DMS53 treated with DMSO at 0.1 percent for 48 hours (cell line): ENCODE measurements at regions not wholly inside any gene's neighbourhood (a gene's known extent, or its start where the extent isn't known, plus 50 kb on each side); places are given as distances from the start of the nearest gene placed in this dataset.

Experiments used
- DNase-seq: peaks from one replicate; lab custom pipeline; 2025; ENCODE audit not compliant: unreplicated experiment; lab: John Stamatoyannopoulos, UW

DNA sequence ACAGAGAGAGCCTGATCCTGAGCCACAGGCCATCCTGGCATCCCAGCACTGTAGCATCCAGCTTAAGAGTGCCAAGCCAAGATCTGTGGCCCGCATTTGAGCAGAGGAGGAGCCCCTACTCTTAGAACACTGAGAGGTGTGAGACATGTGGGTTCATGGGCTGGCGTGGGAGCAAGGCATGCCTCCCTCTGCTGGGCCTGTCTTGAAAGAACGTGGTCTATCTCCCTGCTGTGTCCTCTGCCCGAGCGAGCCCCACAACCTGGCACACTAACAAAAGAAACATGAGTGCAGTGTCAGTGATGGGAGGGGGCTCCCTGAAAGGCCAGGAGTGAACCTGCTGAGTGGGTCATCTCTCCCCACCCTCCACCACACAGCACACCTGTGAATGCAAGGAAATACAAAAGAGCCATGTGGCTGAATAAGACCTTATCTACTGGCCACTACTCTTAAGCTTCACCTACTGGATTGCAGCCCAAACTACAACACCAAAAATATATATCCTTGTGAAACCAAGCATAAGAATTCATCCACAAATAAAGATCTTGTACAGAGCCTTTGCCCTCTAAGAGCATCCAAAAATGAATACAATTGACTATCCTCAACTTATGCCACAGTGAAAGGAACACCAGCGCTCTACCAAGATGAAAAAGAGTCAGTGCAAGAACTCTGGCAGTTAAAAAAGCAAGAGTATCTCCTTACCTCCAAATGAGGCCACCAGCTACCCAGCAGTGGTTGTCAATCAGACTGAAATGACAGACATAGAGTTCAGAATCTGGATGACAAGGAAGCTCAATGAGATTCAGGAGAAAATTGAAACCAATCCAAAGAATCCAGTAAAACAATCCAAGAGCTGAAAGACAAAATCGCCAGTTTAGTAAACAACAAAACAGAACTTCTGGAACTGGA is 259.4 kb upstream of the DAB1 start:
- DNase-seq: no peak

DNA sequence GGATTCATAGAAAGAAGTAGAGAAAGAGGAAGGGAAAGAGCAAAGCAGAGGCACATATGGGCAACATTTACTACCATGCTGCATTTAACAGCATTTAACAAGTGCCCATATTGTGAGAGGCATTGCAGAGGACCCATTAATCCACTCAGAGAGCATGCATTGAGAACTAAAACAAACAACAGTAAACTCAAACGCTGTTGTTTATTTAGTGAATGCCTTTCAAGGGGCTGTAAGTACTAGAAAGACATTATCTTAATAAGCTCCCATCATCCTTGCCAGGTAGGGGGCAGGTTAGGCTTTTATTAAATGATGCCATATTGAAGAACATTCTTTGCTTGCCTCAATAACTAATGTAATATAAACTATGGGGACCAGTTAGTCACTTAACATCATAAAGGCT is 254.3 kb upstream of the DAB1 start:
- DNase-seq: peak; percentile 56

GRCh38 chr1:57675776-57676175 is 251.9 kb upstream of the DAB1 start:
- DNase-seq: no peak

DNA sequence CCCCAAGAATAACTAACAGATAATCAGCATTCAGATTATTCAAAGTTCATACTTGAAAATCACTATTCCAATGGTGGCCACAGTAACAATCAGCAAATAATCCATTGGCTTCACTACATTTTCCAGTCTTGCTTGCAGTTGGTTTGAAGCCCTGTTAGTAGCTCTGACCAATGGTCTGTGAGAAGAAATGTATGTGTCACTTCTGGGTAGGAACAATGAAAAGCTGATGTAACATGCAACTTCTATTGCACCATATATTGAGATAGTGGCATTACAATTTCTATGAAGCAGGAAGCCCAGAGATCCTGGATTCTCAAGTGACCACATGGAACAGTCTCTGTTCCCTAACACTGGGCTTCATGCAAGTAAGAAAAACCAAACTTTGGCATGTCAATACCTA is 250.9 kb upstream of the DAB1 start:
- DNase-seq: peak; percentile 84

GRCh38 chr1:57672346-57673140 is 248.7 kb upstream of the DAB1 start:
- DNase-seq: no peak

- DNase-seq: no peak
Measured at GRCh38 chr1:57671750-57672149, 247.9 kb upstream of the DAB1 start.

GRCh38 chr1:57659804-57660203 is 235.9 kb upstream of the DAB1 start:
- no peak for DNase-seq

- DNase-seq: no peak
Measured at GRCh38 chr1:57655161-57655560, 231.3 kb upstream of the DAB1 start.

GRCh38 chr1:57644667-57645066 is 220.8 kb upstream of the DAB1 start:
- DNase-seq: no peak

- DNase-seq: no peak
Measured at GRCh38 chr1:57638239-57638638, 214.4 kb upstream of the DAB1 start.

DNA sequence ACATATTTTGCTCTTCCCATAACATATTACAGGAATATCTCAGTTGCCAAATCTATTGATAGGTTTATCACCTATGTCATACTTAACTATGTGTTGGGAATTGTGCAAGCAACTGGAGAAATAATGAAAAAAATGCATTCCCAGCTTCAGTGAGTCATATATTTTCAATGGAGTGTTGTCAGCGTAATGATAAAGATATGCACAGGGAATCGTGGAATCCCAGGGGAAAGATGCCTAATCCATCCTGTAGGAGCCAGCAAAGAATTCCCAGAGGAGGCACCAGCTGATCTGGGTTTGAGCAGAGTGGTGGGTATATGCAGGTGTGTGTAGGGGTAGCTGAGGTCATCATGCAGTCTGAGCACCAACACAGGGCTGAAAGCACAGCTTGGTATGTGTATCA is 213.3 kb upstream of the DAB1 start:
- no peak for DNase-seq

GRCh38 chr1:57633881-57634280 is 210.0 kb upstream of the DAB1 start:
- no peak for DNase-seq

- DNase-seq: no peak
Measured at GRCh38 chr1:57633056-57633455, 209.2 kb upstream of the DAB1 start.

- DNase-seq: no peak
Measured at GRCh38 chr1:57632401-57632800, 208.5 kb upstream of the DAB1 start.

- DNase-seq: no peak
Measured at GRCh38 chr1:57627612-57628011, 203.8 kb upstream of the DAB1 start.

DNA sequence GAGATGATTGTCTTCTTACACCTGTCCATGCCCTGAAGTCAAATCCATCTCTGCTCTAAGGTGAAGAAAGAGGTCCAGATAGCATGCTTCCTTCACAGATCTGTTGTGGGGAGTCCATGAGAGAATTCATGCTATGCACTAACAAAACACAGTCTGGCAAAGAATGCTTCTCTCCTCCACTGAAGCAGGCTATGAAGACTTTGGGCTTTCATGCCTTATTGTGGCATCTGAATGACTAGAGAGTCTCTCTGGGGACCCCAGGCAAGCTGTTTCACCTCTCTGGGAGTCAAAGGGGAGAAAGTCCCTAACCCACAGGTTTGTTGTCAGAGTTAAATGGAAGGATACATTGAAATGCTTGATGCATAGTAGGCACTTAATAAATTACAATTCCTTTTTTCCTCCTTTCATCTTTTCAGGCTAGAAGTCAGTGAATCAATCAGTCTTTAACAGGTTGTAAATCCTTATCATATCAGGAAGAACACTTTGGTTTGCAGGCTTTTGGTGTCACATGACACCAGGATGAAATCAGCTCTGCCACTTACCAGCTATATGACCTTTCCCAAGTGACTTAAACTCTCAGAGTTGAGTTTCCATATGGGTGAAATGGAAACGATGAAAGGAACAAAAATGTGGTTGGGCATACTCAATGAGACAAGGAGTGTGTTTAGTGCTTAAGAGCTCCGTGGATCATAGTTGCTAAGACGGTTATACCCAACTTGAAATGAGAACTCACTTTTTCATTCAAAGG is 200.1 kb upstream of the DAB1 start:
- no peak for DNase-seq

GRCh38 chr1:57623039-57623790 is 199.4 kb upstream of the DAB1 start:
- no peak for DNase-seq

- DNase-seq: no peak
Measured at GRCh38 chr1:57621776-57622175, 197.9 kb upstream of the DAB1 start.

- DNase-seq: no peak
Measured at GRCh38 chr1:57620605-57621004, 196.7 kb upstream of the DAB1 start.

DNA sequence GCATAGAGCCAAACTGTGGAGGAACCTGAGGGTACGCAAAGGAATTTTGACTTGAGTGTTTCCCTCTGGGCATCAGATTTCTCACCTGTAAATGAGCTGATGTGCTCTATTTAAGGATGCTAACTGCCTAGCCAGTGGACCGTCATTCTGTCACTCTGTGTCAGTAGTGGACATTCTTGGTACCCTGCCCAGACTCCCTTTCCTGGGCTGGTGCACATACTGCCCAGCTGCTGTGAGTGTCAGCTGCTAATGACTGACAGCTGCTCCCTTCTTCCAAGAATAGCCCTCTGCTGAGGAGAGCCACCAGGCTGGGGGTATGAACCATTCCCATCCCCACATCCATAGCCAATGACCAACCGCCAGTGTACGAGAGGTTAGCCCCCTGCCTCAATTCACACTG is 193.1 kb upstream of the DAB1 start:
- no peak for DNase-seq

DNA sequence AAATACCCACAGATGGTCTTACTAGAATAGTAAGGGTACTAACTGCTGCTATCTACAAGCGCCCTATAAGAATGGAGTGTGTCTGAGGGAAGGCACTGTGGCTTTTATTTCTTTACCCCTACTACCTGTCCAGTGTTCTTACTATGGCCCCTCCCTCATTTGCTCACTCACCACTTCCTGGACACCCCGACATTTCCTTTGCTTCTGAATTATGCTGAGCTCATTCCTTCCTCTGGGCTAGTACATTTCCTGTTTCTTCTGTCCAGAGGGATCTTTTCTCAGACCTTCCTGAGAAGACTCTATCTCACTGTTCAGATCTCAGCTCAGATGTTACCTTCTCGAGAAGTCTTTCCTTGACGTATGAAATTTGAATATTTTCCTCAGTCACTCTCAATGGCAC is 192.1 kb upstream of the DAB1 start:
- no peak for DNase-seq
